Type B pancreatic cell (in vitro differentiated cells): ENCODE measurements at regions not wholly inside any gene's neighbourhood (a gene's known extent, or its start where the extent isn't known, plus 50 kb on each side); places are given as distances from the start of the nearest gene placed in this dataset.

ENCODE experiments used
- DNase-seq: peaks from one replicate; pipeline ENCODE4 v3.0.0; 2021; ENCODE audit warnings: mixed read lengths; ENCODE audit not compliant: unreplicated experiment; ENCODE audit errors: extremely low spot score
- H3K27ac Mint-ChIP-seq: 2 replicates; pipeline ENCODE4 v1.8.0; 2021; ENCODE audit warnings: mild to moderate bottlenecking, mixed read lengths
- H3K27me3 Mint-ChIP-seq: 2 replicates; pipeline ENCODE4 v1.8.0; 2021; ENCODE audit warnings: mixed read lengths
- H3K36me3 Mint-ChIP-seq: 2 replicates; pipeline ENCODE4 v1.8.0; 2021; ENCODE audit warnings: mixed read lengths
- H3K4me1 Mint-ChIP-seq: one replicate; pipeline ENCODE4 v1.8.0; 2021; ENCODE audit warnings: mixed read lengths; ENCODE audit not compliant: unreplicated experiment
- H3K4me3 Mint-ChIP-seq: 2 replicates; pipeline ENCODE4 v1.8.0; 2021; ENCODE audit warnings: mild to moderate bottlenecking, mixed read lengths
- H3K9me3 Mint-ChIP-seq: 2 replicates; pipeline ENCODE4 v1.8.0; 2021; ENCODE audit warnings: mixed read lengths
- TF ChIP-seq, protein P1 (sequence below): fragments of 200-600 bp; sonication (generic); conservative IDR thresholded peaks from 2 replicates; pipeline ENCODE4 v1.5.0; 2021; ENCODE audit warnings: antibody characterized with exemption, mild to moderate bottlenecking

DNA sequence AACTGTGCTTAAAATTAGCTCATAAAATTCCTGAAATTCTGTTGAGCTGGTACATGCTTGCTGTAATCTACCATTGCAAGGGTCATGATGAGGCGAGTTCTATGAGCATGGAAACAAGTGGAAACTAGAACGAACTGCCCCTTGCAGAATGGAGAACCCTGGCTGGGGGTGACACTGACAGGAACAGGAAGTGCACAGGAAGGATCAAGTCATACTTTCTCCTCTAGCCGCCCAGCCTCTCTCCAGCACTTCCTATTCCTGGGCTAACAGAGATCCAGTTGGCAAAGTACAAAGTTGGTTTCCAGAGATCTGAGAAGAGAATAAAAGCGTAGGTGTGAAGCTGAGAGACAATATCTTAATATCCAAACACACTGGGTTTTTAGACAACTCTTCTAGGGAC, 414.2 kb upstream of the PODXL start:
- Mint-ChIP-seq H3K4me1 (no peaks in the 10 kb centered on the region), H3K27me3 (no peaks in the 10 kb centered on the region), H3K27ac (no peak overlapping the region), H3K9me3 (no peaks in the 10 kb centered on the region), H3K36me3 (no peaks in the 10 kb centered on the region), H3K4me3 (no peak overlapping the region)
- DNase-seq: no peak
- TF ChIP-seq, protein P1, sequence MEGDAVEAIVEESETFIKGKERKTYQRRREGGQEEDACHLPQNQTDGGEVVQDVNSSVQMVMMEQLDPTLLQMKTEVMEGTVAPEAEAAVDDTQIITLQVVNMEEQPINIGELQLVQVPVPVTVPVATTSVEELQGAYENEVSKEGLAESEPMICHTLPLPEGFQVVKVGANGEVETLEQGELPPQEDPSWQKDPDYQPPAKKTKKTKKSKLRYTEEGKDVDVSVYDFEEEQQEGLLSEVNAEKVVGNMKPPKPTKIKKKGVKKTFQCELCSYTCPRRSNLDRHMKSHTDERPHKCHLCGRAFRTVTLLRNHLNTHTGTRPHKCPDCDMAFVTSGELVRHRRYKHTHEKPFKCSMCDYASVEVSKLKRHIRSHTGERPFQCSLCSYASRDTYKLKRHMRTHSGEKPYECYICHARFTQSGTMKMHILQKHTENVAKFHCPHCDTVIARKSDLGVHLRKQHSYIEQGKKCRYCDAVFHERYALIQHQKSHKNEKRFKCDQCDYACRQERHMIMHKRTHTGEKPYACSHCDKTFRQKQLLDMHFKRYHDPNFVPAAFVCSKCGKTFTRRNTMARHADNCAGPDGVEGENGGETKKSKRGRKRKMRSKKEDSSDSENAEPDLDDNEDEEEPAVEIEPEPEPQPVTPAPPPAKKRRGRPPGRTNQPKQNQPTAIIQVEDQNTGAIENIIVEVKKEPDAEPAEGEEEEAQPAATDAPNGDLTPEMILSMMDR: no peak

DNA sequence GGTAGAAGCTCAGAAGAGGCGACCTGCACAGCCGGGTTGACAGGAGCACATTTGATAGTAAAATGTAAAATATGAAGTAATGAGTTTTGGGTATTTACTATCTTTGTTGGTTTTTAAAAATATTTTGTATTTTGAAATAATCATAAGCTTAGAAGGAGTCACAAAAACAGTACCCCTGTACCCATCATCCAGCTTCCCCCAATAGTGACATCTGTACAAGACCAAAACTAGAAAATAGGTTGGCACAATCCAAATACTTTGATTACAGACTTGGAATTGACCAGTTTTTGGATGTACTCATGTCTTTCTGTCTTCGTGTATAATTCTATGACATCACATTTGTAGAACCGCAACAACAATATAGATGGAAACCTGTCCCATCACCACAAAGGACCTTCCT, 413.1 kb upstream of the PODXL start:
- Mint-ChIP-seq H3K27ac (no peak overlapping the region), H3K36me3 (no peaks in the 10 kb centered on the region), H3K9me3 (no peaks in the 10 kb centered on the region), H3K4me1 (no peaks in the 10 kb centered on the region), H3K27me3 (no peaks in the 10 kb centered on the region), H3K4me3 (no peak overlapping the region)
- TF ChIP-seq, protein P1: no peak
- no peak for DNase-seq

DNA sequence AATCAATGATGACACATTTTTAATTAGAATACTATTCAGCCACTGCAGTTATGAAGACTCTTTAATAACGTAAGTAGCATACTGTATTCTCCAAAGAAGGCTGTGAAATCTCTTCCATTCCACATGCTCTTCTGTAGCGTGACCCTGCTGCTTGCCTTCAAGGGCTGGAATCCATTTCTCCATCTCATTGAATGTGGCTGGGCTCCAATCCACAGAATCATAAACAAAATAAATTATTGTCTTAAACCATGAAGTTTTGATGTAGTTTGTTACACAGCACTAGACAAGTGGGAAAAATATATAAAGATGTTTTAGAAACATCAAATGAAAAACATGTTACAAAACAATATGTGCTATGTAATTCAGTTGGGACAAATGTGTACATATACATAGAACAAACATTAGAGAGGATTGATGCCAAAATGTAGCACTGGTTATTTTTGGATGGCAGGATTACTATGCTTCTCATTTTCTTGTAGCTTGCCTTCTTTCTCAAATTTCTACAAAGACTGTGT, 410.8 kb upstream of the PODXL start:
- Mint-ChIP-seq H3K4me1 (no peaks in the 10 kb centered on the region), H3K27ac (no peak overlapping the region), H3K27me3 (peaks cover 6% of the 10 kb centered on the region), H3K36me3 (no peaks in the 10 kb centered on the region), H3K9me3 (no peaks in the 10 kb centered on the region), H3K4me3 (no peak overlapping the region)
- TF ChIP-seq, protein P1: no peak
- no peak for DNase-seq

DNA sequence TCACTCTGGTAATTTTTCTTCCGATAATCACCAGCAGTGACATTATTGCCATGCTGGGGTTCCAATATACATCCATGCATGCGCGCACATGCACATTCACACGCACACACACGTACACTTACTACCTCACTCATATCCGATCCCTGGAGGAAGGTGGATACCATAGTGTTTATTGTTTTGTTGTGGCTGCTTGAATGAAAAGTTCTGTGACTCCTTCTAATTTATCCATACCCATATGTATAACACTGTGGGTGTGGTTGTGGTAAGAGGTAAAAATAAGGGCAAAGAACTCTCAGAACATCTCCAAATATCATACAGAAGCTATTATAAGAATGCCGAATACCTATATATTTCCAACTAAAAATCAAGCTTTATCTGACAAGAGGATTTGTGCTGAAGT, 407.8 kb upstream of the PODXL start:
- Mint-ChIP-seq H3K27me3 (peaks cover 23% of the 10 kb centered on the region), H3K9me3 (no peaks in the 10 kb centered on the region), H3K4me3 (no peak overlapping the region), H3K27ac (no peak overlapping the region), H3K4me1 (no peaks in the 10 kb centered on the region), H3K36me3 (no peaks in the 10 kb centered on the region)
- DNase-seq: no peak
- TF ChIP-seq, protein P1: no peak

DNA sequence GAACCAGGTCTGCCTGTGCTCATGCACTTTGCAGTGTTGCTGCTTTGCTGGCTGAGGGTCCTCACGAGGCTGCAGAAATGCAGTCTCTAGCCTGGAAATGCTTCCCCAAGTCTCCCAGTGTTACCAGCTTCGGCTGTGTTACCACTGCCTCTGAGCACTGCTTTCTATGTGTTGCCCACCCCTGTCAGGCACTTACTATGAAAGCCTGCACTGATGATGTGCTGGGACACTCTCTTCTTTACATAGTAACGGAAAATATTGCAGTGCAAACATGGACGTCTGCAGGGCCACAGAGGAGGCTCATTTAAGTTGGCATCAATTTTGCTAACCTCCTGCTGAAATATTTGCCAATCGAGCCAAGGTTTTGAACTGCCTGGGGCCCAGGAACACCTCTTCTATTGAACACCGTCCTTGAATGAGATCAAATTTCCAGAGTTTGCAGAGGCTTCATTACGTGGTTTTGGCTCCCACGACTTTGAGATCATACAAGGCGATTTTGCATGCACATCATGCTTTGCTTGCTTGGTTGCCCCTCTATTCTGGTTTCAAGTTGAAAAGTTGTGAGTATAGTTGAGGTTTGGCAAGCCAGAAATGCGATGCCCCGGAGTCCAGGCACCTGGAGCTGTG, 404.7 kb upstream of the PODXL start:
- H3K36me3 Mint-ChIP-seq: no peaks in the 10 kb centered on the region
- no peaks in the 10 kb centered on the region for H3K4me1 Mint-ChIP-seq
- DNase-seq: no peak
- TF ChIP-seq, protein P1: no peak
- H3K4me3 Mint-ChIP-seq: no peak overlapping the region
- peaks cover 27% of the 10 kb centered on the region for H3K27me3 Mint-ChIP-seq
- H3K27ac Mint-ChIP-seq: no peak overlapping the region
- H3K9me3 Mint-ChIP-seq: no peaks in the 10 kb centered on the region
